SK-N-MC (cell line): ENCODE measurements at regions not wholly inside any gene's neighbourhood (a gene's known extent, or its start where the extent isn't known, plus 50 kb on each side); places are given as distances from the start of the nearest gene placed in this dataset.
"Not testable (repeated sequence)": the region's sequence is repeated elsewhere in the genome, so short reads cannot be mapped to it uniquely, and the experiment has no call there.

Source experiments
- EZH2 ChIP-seq: fragments of 200-600 bp; sonication (generic); IDR thresholded peaks from one replicate; pipeline ENCODE4 v1.6.1; 2017; ENCODE audit warnings: antibody characterized with exemption
- POLR2AphosphoS5 ChIP-seq: IDR thresholded peaks from 2 replicates; pipeline ENCODE4 v1.6.1; 2012; ENCODE audit warnings: mild to moderate bottlenecking, low read depth, low read length, borderline replicate concordance

DNA sequence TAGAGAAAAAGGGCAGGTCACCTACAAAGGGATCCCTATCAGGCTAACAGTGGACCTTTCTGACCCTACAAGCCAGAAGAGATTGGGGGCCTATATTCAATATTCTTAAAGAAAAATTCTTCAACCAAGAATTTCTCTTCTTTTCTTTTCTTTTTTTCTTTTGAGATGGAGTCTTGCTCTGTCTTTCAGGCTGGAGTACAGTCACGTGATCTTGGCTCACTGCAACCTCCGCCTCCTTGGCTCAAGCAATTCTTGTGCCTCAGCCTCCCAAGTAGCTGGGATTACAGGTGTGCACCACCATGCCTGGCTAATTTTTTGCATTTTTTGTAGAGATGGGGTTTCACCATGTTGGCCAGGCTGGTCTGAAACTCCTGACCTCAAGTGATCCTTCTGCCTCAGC is 143.2 kb upstream of the DDIT4L start:
- not testable (repeated sequence) for TF ChIP-seq POLR2AphosphoS5, EZH2
